ENCODE measurements at regions not wholly inside any gene's neighbourhood (a gene's known extent, or its start where the extent isn't known, plus 50 kb on each side); places are given as distances from the start of the nearest gene placed in this dataset.

DNA sequence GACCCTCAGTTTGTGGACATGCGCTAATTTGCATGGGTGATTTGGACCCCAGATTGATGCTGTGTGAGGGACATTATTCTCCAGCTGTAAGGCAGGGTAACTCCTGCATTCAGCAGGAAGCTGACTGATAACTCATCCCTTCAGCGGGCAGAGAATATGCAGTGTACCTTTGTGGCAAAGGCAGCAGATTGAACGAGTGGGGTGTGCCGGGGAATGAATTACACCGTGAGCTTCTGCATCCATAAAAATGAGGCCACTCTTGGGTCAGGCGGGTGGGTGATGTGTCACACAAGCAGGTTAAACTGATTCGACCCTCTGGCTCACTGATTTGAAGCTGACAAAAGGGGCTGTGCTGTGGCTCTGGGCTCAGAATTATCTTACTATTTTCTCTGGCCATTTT, 128.9 kb upstream of the PMFBP1 start:
- WGBS, 2 donors = 22 to 63% methylated on average over 7 of the region's 7 CpGs
- intact Hi-C loops (cut with DNase I) = no loop called here
- Histone ChIP-seq H3K4me3 (no peak overlapping the region), H3K4me1 (no peaks in the 10 kb centered on the region), H3K9me3 (no peaks in the 10 kb centered on the region), H3K27me3 (no peaks in the 10 kb centered on the region), H3K36me3 (no peaks in the 10 kb centered on the region), H3K27ac (no peak overlapping the region)
- no peak for DNase-seq
- TF ChIP-seq POLR2A (IDR thresholded peaks at IDR 0.05) = no peak
- no peak for TF ChIP-seq EP300 (IDR thresholded peaks at IDR 0.05)
- TF ChIP-seq, protein P1, sequence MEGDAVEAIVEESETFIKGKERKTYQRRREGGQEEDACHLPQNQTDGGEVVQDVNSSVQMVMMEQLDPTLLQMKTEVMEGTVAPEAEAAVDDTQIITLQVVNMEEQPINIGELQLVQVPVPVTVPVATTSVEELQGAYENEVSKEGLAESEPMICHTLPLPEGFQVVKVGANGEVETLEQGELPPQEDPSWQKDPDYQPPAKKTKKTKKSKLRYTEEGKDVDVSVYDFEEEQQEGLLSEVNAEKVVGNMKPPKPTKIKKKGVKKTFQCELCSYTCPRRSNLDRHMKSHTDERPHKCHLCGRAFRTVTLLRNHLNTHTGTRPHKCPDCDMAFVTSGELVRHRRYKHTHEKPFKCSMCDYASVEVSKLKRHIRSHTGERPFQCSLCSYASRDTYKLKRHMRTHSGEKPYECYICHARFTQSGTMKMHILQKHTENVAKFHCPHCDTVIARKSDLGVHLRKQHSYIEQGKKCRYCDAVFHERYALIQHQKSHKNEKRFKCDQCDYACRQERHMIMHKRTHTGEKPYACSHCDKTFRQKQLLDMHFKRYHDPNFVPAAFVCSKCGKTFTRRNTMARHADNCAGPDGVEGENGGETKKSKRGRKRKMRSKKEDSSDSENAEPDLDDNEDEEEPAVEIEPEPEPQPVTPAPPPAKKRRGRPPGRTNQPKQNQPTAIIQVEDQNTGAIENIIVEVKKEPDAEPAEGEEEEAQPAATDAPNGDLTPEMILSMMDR (IDR thresholded peaks at IDR 0.05) = no peak
- TF ChIP-seq POLR2AphosphoS5 (IDR thresholded peaks at IDR 0.05) = no peak

DNA sequence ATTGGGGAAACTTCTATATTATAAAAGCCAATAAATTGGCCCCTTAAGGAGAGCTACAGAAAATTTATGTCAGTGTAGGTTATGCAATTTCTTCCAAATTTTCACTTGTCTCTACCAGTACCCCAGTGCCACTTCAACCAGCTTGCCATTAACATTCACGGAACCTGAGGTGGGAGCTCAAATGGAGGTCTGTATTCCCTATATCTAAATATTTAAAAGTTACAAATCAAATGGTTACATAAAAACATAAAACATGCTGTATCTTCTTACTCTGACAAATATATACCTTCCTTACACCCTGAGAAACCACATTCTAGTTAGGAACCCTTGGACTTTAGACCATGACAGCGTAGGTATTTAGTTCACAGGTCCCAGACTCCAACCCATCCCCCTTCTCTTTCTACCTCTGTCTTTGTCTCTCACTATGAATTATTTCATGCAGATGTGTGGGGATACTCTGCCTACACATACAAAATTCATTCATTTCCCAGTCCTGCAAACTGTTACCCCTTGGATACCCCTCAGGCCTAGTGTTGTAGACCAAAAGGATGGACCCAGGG, 127.8 kb upstream of the PMFBP1 start:
- Histone ChIP-seq H3K9me3 (no peaks in the 10 kb centered on the region), H3K4me1 (no peaks in the 10 kb centered on the region), H3K36me3 (no peaks in the 10 kb centered on the region), H3K27ac (no peak overlapping the region), H3K27me3 (no peaks in the 10 kb centered on the region), H3K4me3 (no peak overlapping the region)
- WGBS, 2 donors = 56 to 84% methylated on average over 2 of the region's 2 CpGs
- DNase-seq = no peak
- TF ChIP-seq, protein P1 (IDR thresholded peaks at IDR 0.05) = no peak
- TF ChIP-seq EP300 (IDR thresholded peaks at IDR 0.05) = no peak
- TF ChIP-seq POLR2AphosphoS5 (IDR thresholded peaks at IDR 0.05) = no peak
- no peak for TF ChIP-seq POLR2A (IDR thresholded peaks at IDR 0.05)
- intact Hi-C loops (cut with DNase I) = no loop called here

DNA sequence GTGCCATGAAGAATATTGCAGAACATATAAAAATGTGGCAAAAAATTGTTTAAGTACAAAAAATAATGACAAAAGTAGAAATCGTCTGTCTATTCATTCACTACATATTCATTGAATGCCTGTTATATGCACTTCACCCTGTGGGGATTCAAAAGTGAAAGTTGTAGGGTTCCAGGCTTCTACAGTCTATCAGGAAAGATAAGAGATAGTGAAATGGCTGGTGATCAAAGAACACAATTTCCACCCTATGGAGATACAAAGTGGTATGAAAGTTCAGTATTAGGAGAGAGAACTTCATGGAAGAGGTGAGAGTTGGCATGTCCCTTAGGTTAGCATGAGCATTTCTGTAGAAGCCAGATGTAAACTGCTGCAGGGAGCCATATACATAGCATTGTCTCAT, 127.0 kb upstream of the PMFBP1 start:
- Histone ChIP-seq H3K36me3 (no peaks in the 10 kb centered on the region), H3K4me1 (no peaks in the 10 kb centered on the region), H3K9me3 (no peaks in the 10 kb centered on the region), H3K27me3 (no peaks in the 10 kb centered on the region), H3K27ac (no peak overlapping the region), H3K4me3 (no peak overlapping the region)
- 68 to 69% methylated on average over 1 of the region's 1 CpG for WGBS, 2 donors
- intact Hi-C loops (cut with DNase I) = no loop called here
- no peak for TF ChIP-seq POLR2AphosphoS5 (IDR thresholded peaks at IDR 0.05)
- TF ChIP-seq POLR2A (IDR thresholded peaks at IDR 0.05) = no peak
- no peak for TF ChIP-seq EP300 (IDR thresholded peaks at IDR 0.05)
- TF ChIP-seq, protein P1 (IDR thresholded peaks at IDR 0.05) = no peak
- DNase-seq = no peak

DNA sequence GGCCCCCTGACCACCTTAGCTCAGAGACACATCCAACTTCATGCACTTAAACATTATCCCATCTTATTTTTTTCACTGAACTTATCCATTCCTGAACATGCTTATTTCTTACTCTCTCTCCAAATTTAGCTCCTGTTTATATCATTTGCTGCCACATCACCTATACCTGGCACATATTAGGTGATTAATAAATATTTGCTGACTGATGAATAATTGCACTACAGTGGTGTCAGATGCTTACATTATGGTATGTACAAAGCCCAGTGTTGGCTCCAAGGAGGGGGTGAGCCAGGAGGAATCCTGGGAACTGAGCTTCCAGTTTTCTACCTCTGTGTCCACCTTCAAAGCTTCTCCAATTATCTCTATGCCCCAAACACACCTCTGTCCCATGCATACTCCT, 124.0 kb upstream of the PMFBP1 start:
- H3K36me3 ChIP-seq = no peaks in the 10 kb centered on the region
- intact Hi-C loops (cut with DNase I) = no loop called here
- H3K4me3 ChIP-seq = no peak overlapping the region

More for the DNA sequence above, 124.0 kb upstream of the PMFBP1 start:
- H3K27me3 ChIP-seq = no peaks in the 10 kb centered on the region
- DNase-seq = no peak
- no peak overlapping the region for H3K27ac ChIP-seq
- H3K9me3 ChIP-seq = no peaks in the 10 kb centered on the region
- TF ChIP-seq, protein P1 (IDR thresholded peaks at IDR 0.05) = no peak
- TF ChIP-seq POLR2AphosphoS5 (IDR thresholded peaks at IDR 0.05) (no peak), EP300 (IDR thresholded peaks at IDR 0.05) (no peak), POLR2A (IDR thresholded peaks at IDR 0.05) (no peak)
- peaks cover 0 to 16% (median 13%) of the 10 kb centered on the region in 4 donors for H3K4me1 ChIP-seq

All from sigmoid colon (tissue), 6 donors.